PC-3 (cell line): ENCODE measurements at regions not wholly inside any gene's neighbourhood (a gene's known extent, or its start where the extent isn't known, plus 50 kb on each side); places are given as distances from the start of the nearest gene placed in this dataset.

ENCODE experiments used
- EZH2 ChIP-seq: fragments of 300-600 bp; sonication (generic); IDR thresholded peaks from one replicate; pipeline ENCODE4 v1.6.1; 2017; ENCODE audit warnings: antibody characterized with exemption, mild to moderate bottlenecking, low read length; ENCODE audit not compliant: unreplicated experiment
- EZH2phosphoT487 ChIP-seq: fragments of 300-600 bp; sonication (generic); IDR thresholded peaks from 2 replicates; pipeline ENCODE4 v1.6.1; 2018; ENCODE audit warnings: mild to moderate bottlenecking, antibody characterized with exemption, low read length, borderline replicate concordance
- TF ChIP-seq, protein P1 (sequence below): fragments of 300-600 bp; sonication (generic); conservative IDR thresholded peaks from 2 replicates; pipeline ENCODE4 v1.5.1; 2017; ENCODE audit warnings: antibody characterized with exemption, low read depth, mild to moderate bottlenecking, low read length

DNA sequence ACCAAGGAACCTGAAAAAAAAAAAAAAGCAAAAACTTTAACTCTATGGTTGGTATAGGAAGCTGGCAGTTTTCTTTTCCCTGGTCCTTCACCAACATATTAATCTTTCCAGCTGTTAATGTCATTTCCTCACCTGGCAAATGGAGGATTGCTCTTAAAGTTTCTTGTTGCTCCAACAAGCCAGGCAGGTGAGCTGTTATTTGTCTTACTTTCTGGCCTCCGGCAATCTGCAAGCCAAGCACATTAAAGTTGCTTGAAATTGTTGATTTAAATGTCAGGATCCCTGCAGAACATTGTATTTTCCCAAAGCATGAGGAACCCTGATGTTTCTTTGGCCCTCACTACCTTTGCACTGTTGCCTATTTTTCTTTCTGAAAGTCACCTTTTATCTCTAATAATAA, 664.9 kb downstream of the METTL4 start:
- TF ChIP-seq, protein P1, sequence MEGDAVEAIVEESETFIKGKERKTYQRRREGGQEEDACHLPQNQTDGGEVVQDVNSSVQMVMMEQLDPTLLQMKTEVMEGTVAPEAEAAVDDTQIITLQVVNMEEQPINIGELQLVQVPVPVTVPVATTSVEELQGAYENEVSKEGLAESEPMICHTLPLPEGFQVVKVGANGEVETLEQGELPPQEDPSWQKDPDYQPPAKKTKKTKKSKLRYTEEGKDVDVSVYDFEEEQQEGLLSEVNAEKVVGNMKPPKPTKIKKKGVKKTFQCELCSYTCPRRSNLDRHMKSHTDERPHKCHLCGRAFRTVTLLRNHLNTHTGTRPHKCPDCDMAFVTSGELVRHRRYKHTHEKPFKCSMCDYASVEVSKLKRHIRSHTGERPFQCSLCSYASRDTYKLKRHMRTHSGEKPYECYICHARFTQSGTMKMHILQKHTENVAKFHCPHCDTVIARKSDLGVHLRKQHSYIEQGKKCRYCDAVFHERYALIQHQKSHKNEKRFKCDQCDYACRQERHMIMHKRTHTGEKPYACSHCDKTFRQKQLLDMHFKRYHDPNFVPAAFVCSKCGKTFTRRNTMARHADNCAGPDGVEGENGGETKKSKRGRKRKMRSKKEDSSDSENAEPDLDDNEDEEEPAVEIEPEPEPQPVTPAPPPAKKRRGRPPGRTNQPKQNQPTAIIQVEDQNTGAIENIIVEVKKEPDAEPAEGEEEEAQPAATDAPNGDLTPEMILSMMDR: no peak
- TF ChIP-seq EZH2phosphoT487 (no peak), EZH2 (no peak)
